ENCODE measurements at regions not wholly inside any gene's neighbourhood (a gene's known extent, or its start where the extent isn't known, plus 50 kb on each side); places are given as distances from the start of the nearest gene placed in this dataset.

DNA sequence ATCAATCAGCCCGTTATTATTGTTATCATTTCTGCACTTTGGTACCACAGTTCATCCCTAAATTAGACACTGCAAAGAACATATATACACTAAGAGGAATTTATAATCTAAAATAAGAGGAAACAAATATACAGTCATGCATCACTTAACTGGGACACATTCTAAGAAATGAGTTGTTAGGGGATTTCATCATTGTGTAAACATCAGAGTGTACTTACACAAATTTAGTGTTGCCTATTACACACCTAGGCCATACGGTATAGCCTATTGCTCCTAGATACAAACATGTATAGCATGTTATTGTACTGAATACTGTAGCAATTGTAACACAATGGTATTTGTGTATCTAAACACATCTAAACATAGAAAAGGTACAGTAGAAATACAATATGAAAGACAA lies 190.5 kb downstream of the BMP4 start:
- no peaks in the 10 kb centered on the region for H3K4me1 ChIP-seq (ENCODE audit: insufficient read depth, low read length)
- no peak overlapping the region for H3K4me3 ChIP-seq (ENCODE audit: low read length)
- H3K9me3 ChIP-seq (ENCODE audit: insufficient read depth, low read depth, low read length) = no peaks in the 10 kb centered on the region
- no peaks in the 10 kb centered on the region for H3K27me3 ChIP-seq (ENCODE audit: insufficient read depth, low read length)
- H3K9ac ChIP-seq (ENCODE audit: low read depth, low read length) = no peak overlapping the region
- no peak overlapping the region for H3K27ac ChIP-seq (ENCODE audit: low read length)
- no peaks in the 10 kb centered on the region for H3K36me3 ChIP-seq (ENCODE audit: insufficient read depth, low read depth, low read length)

- Histone ChIP-seq H3K36me3 (ENCODE audit: insufficient read depth, low read depth, low read length) (no peaks in the 10 kb centered on the region), H3K27ac (ENCODE audit: low read length) (no peak overlapping the region), H3K4me3 (ENCODE audit: low read length) (no peak overlapping the region), H3K4me1 (ENCODE audit: insufficient read depth, low read length) (no peaks in the 10 kb centered on the region), H3K9ac (ENCODE audit: low read depth, low read length) (no peak overlapping the region), H3K9me3 (ENCODE audit: insufficient read depth, low read depth, low read length) (no peaks in the 10 kb centered on the region), H3K27me3 (ENCODE audit: insufficient read depth, low read length) (no peaks in the 10 kb centered on the region)
These were observed 191.8 kb downstream of the BMP4 start for GRCh38 chr14:53764846-53765245.

DNA sequence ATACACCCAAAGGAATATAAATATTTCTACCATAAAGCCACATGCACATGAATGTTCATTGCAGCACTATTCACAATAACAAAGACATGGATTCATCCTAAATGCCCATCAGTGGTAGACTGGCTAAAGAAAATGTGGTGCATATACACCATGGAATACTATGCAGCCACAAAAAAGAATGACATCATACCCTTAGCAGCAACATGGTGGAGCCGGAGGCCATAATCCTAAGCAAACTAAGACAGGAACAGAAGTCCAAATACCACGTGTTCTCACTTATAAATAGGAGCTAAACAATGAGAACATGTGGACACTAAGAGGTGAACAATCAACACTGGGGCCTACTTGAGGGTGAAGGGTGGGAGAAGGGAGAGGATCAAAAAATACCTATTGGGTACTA lies 198.5 kb downstream of the BMP4 start:
- Histone ChIP-seq H3K4me3 (ENCODE audit: low read length) (no peak overlapping the region), H3K4me1 (ENCODE audit: insufficient read depth, low read length) (no peaks in the 10 kb centered on the region), H3K36me3 (ENCODE audit: insufficient read depth, low read depth, low read length) (no peaks in the 10 kb centered on the region), H3K27me3 (ENCODE audit: insufficient read depth, low read length) (no peaks in the 10 kb centered on the region), H3K9me3 (ENCODE audit: insufficient read depth, low read depth, low read length) (peaks cover 3% of the 10 kb centered on the region; the same call in 1 of the 2 replicates), H3K27ac (ENCODE audit: low read length) (no peak overlapping the region), H3K9ac (ENCODE audit: low read depth, low read length) (no peak overlapping the region)

DNA sequence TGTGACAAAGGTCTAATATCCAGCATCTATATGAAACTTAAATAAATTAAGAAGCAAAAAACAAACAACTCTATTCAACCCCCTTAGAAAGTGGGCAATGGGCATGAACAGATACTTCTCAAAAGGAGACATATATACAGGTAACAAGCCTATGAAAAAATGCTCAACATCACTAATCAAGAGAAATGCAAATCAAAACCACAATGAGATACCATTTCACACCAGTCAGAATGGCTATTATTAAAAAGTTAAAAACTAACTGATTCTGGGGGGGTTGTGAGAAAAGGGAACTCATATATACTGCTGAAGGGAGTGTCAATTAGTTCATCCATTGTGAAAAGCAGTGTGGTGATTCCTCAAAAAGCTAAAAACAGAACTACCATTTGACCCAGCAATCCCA lies 198.9 kb downstream of the BMP4 start:
- H3K36me3 ChIP-seq (ENCODE audit: insufficient read depth, low read depth, low read length) = no peaks in the 10 kb centered on the region
- H3K27me3 ChIP-seq (ENCODE audit: insufficient read depth, low read length) = no peaks in the 10 kb centered on the region
- no peak overlapping the region for H3K9ac ChIP-seq (ENCODE audit: low read depth, low read length)
- H3K27ac ChIP-seq (ENCODE audit: low read length) = no peak overlapping the region
- no peaks in the 10 kb centered on the region for H3K4me1 ChIP-seq (ENCODE audit: insufficient read depth, low read length)
- H3K9me3 ChIP-seq (ENCODE audit: insufficient read depth, low read depth, low read length) = peaks cover 3% of the 10 kb centered on the region; the same call in 1 of the 2 replicates
- no peak overlapping the region for H3K4me3 ChIP-seq (ENCODE audit: low read length)

DNA sequence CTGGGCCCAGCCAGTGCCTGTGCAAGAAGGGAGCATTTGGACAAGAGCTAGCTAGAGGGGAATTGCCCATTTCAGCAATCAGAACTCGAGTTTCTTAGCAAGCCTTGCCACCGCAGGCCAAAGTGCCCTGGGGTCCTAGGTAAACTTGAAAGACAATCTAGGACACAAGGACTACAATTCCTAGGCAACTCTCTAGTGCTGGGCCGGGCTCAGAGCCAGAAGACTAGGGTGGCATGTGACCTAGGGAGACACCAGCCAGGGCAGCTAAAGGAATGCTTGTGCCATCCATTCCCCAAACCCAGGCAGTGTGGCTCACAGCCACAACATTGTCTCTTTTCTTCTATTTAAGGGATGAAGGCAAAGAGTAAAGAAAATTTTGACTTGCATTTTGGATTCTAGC lies 205.0 kb downstream of the BMP4 start:
- H3K36me3 ChIP-seq (ENCODE audit: insufficient read depth, low read depth, low read length) = no peaks in the 10 kb centered on the region
- H3K9me3 ChIP-seq (ENCODE audit: insufficient read depth, low read depth, low read length) = peaks cover 3% of the 10 kb centered on the region; the same call in 1 of the 2 replicates

DNA sequence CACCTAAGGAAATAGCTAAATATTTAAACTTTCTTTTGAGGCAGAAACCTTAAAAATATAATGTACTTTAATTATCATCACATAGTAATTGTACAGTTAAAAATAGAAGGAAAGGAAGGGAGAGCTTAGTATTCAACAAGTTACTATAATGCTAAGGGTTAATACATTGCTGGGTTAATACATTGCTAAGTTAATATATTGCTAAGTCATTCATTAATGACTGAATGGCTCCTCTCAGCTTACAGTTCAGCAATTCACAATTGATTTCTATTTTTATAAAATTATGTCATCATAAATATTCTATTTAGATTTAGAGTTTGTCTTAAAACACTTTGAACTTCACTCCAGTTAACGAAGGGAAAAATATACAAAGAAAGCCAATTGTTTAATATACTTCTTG lies 207.9 kb downstream of the BMP4 start:
- H3K27me3 ChIP-seq (ENCODE audit: insufficient read depth, low read length) = peaks cover 11% of the 10 kb centered on the region
- H3K9ac ChIP-seq (ENCODE audit: low read depth, low read length) = no peak overlapping the region
- peaks cover under 1% of the 10 kb centered on the region; the same call in 1 of the 2 replicates for H3K9me3 ChIP-seq (ENCODE audit: insufficient read depth, low read depth, low read length)
- no peaks in the 10 kb centered on the region for H3K36me3 ChIP-seq (ENCODE audit: insufficient read depth, low read depth, low read length)
- no peak overlapping the region for H3K4me3 ChIP-seq (ENCODE audit: low read length)
- H3K27ac ChIP-seq (ENCODE audit: low read length) = no peak overlapping the region
- peaks cover under 1% of the 10 kb centered on the region; the same call in 1 of the 2 replicates for H3K4me1 ChIP-seq (ENCODE audit: insufficient read depth, low read length)

More for the DNA sequence above, 205.0 kb downstream of the BMP4 start:
- no peaks in the 10 kb centered on the region for H3K27me3 ChIP-seq (ENCODE audit: insufficient read depth, low read length)
- H3K27ac ChIP-seq (ENCODE audit: low read length) = no peak overlapping the region
- no peaks in the 10 kb centered on the region for H3K4me1 ChIP-seq (ENCODE audit: insufficient read depth, low read length)
- H3K9ac ChIP-seq (ENCODE audit: low read depth, low read length) = no peak overlapping the region
- no peak overlapping the region for H3K4me3 ChIP-seq (ENCODE audit: low read length)

DNA sequence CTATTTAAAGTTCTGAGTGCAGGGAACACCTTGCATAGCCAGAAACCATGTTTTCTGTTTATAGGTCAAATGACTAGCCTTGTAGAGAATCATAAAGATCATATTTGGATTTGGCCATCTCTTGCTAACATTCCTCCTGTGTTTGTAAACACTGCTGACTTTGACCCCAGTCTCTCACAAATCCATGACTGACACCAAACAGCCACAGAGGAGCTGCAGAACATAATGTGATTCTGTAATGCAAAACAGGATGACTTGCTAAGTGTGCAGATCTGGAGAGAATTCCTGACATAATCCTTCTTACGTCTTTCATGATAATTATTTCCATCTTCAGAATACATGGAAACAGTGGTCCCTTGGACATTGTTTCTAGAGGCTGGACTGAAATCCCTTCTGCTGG lies 211.8 kb downstream of the BMP4 start:
- Histone ChIP-seq H3K4me1 (ENCODE audit: insufficient read depth, low read length) (peaks cover 31% of the 10 kb centered on the region), H3K9me3 (ENCODE audit: insufficient read depth, low read depth, low read length) (no peaks in the 10 kb centered on the region), H3K9ac (ENCODE audit: low read depth, low read length) (no peak overlapping the region), H3K27me3 (ENCODE audit: insufficient read depth, low read length) (peaks cover 19% of the 10 kb centered on the region), H3K4me3 (ENCODE audit: low read length) (no peak overlapping the region), H3K36me3 (ENCODE audit: insufficient read depth, low read depth, low read length) (no peaks in the 10 kb centered on the region), H3K27ac (ENCODE audit: low read length) (no peak overlapping the region)

DNA sequence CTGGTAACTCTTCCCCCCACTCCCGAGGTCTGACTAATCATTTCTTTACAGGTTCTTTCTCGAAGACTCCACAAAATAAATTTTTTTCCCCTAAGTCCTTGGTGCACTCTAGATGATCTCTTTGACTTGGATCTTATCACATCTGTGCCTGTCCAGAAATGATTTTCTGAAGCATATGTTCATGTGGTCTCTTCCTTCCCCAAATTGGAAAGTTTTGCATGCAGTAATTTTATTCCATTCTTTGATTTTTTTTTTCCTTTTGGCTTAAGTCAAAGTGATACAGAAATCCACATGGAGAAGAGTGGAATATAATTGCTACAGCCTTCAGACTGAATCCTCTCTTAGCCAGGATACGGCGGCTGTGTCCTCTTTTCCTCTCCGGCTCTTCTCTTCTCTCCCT lies 213.3 kb downstream of the BMP4 start:
- Histone ChIP-seq H3K9ac (ENCODE audit: low read depth, low read length) (no peak overlapping the region), H3K9me3 (ENCODE audit: insufficient read depth, low read depth, low read length) (no peaks in the 10 kb centered on the region), H3K4me1 (ENCODE audit: insufficient read depth, low read length) (peaks cover 31% of the 10 kb centered on the region), H3K27me3 (ENCODE audit: insufficient read depth, low read length) (peaks cover 19% of the 10 kb centered on the region), H3K27ac (ENCODE audit: low read length) (no peak overlapping the region), H3K36me3 (ENCODE audit: insufficient read depth, low read depth, low read length) (no peaks in the 10 kb centered on the region), H3K4me3 (ENCODE audit: low read length) (no peak overlapping the region)

GRCh38 chr14:53742233-53742620 lies 214.4 kb downstream of the BMP4 start:
- H3K27ac ChIP-seq (ENCODE audit: low read length) = peak overlapping the region; percentile 24
- no peak overlapping the region for H3K9ac ChIP-seq (ENCODE audit: low read depth, low read length)
- H3K4me1 ChIP-seq (ENCODE audit: insufficient read depth, low read length) = peaks cover 31% of the 10 kb centered on the region
- H3K36me3 ChIP-seq (ENCODE audit: insufficient read depth, low read depth, low read length) = no peaks in the 10 kb centered on the region
- H3K4me3 ChIP-seq (ENCODE audit: low read length) = peak overlapping the region; percentile 12; the same call in 1 of the 2 replicates
- H3K9me3 ChIP-seq (ENCODE audit: insufficient read depth, low read depth, low read length) = no peaks in the 10 kb centered on the region
- peaks cover 19% of the 10 kb centered on the region for H3K27me3 ChIP-seq (ENCODE audit: insufficient read depth, low read length)

GRCh38 chr14:53741479-53742232 lies 215.0 kb downstream of the BMP4 start:
- Histone ChIP-seq H3K4me1 (ENCODE audit: insufficient read depth, low read length) (peaks cover 31% of the 10 kb centered on the region), H3K27ac (ENCODE audit: low read length) (peak overlapping the region; percentile 24), H3K9ac (ENCODE audit: low read depth, low read length) (no peak overlapping the region; the same call in 1 of the 2 replicates), H3K27me3 (ENCODE audit: insufficient read depth, low read length) (peaks cover 19% of the 10 kb centered on the region), H3K36me3 (ENCODE audit: insufficient read depth, low read depth, low read length) (no peaks in the 10 kb centered on the region), H3K4me3 (ENCODE audit: low read length) (peak overlapping the region; percentile 26; the same call in 1 of the 2 replicates), H3K9me3 (ENCODE audit: insufficient read depth, low read depth, low read length) (no peaks in the 10 kb centered on the region)

- Histone ChIP-seq H3K9me3 (ENCODE audit: insufficient read depth, low read depth, low read length) (no peaks in the 10 kb centered on the region), H3K4me3 (ENCODE audit: low read length) (no peak overlapping the region), H3K27ac (ENCODE audit: low read length) (no peak overlapping the region), H3K9ac (ENCODE audit: low read depth, low read length) (no peak overlapping the region), H3K4me1 (ENCODE audit: insufficient read depth, low read length) (peaks cover 31% of the 10 kb centered on the region), H3K36me3 (ENCODE audit: insufficient read depth, low read depth, low read length) (no peaks in the 10 kb centered on the region), H3K27me3 (ENCODE audit: insufficient read depth, low read length) (peaks cover 19% of the 10 kb centered on the region)
These were observed 216.1 kb downstream of the BMP4 start for GRCh38 chr14:53740570-53740969.

GRCh38 chr14:53735916-53736315 lies 220.7 kb downstream of the BMP4 start:
- no peak overlapping the region for H3K9ac ChIP-seq (ENCODE audit: low read depth, low read length)
- no peaks in the 10 kb centered on the region for H3K27me3 ChIP-seq (ENCODE audit: insufficient read depth, low read length)
- no peak overlapping the region for H3K27ac ChIP-seq (ENCODE audit: low read length)
- no peaks in the 10 kb centered on the region for H3K9me3 ChIP-seq (ENCODE audit: insufficient read depth, low read depth, low read length)
- H3K4me1 ChIP-seq (ENCODE audit: insufficient read depth, low read length) = peaks cover 4% of the 10 kb centered on the region; the same call in 1 of the 2 replicates
- no peak overlapping the region for H3K4me3 ChIP-seq (ENCODE audit: low read length)
- no peaks in the 10 kb centered on the region for H3K36me3 ChIP-seq (ENCODE audit: insufficient read depth, low read depth, low read length)

Measured in iPS-20b (cell line).